Hepatic stellate cell (primary cell): ENCODE measurements at regions not wholly inside any gene's neighbourhood (a gene's known extent, or its start where the extent isn't known, plus 50 kb on each side); places are given as distances from the start of the nearest gene placed in this dataset.
"Not testable (repeated sequence)": the region's sequence is repeated elsewhere in the genome, so short reads cannot be mapped to it uniquely, and the experiment has no call there.

Source experiments
- DNase-seq: peaks from one replicate; pipeline ENCODE4 v3.0.0; 2011; ENCODE audit warnings: low spot score

DNA sequence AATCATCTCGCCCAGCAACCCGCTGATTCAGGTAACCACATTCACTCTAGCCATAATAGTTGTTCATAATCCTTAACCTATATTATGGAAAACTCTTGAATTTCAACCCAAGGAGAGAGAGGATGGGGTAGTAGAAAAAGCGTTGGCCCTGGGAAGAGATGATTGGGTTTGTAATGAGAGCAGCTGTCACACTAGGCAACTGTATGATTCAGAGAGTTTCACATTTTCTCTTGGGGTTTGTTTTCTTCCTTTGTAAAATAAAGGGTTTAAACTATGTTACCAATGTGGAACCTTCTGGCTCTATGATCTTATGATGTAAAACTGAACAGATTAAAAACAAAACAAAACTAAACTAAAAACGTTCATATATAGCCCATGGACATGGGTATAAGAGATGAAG lies 705.2 kb upstream of the IGFBP3 start:
- no peak for DNase-seq

- no peak for DNase-seq
Observed at GRCh38 chr7:46625032-46625431, 704.0 kb upstream of the IGFBP3 start.

- DNase-seq, result no peak
Observed at GRCh38 chr7:46622251-46622650, 701.2 kb upstream of the IGFBP3 start.

- DNase-seq, result no peak
Observed at GRCh38 chr7:46619723-46620310, 698.7 kb upstream of the IGFBP3 start.

DNA sequence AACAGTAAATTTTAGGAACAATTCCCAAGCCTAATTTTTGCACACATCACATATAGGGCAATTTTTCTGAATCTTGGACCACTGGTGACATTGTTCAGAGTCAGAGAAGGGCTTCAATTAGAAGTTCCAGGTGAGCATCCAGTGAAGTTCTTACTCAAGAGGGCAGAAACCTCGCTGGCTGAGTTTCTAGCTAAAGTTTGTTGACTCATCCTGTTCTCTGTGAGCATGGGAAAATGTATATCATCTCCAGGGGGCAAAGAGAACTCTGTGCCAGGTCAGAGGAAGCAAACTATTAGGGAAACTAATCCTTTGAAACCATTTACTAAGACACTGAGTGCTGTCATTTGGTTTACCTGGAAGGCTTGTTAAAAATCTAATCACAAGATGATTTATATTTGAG lies 695.6 kb upstream of the IGFBP3 start:
- no peak for DNase-seq

DNA sequence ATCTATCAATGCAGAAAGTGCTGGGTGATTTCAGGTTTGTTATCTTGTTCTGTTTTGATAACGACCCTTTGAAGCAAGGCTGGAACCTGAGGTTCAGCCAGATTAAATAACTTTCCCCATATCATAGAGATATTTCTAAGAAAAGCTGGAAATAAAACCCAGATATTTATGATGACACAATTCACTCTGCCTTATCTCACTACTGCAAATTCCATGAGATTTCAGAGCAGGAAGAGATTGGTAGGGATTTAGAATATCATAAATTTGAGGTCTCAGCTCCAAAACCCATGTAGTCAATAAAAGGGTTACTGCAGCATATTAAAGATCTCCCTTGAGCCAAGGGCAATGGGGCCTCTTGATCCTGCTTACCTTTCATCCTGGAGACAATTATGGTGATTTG lies 692.5 kb upstream of the IGFBP3 start:
- DNase-seq, result no peak

DNA sequence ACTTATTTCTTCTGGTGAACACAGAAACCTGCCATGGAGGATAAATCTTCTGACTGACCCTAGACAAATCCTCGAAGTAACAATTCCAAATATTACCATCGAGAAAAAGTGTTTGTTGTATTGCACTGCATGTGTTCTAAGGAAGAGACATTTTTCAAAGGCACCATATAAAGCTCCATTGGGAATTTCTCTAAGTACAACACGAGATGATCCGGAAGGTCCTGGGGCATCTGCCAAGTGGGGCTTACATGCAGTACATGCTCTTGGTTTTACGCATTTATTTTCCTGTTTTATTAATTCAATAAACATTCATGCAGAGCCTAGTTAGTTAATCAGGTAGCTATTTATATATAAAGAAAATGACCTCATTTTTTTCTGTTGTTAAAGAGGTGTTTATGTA lies 692.0 kb upstream of the IGFBP3 start:
- DNase-seq, result no peak

DNA sequence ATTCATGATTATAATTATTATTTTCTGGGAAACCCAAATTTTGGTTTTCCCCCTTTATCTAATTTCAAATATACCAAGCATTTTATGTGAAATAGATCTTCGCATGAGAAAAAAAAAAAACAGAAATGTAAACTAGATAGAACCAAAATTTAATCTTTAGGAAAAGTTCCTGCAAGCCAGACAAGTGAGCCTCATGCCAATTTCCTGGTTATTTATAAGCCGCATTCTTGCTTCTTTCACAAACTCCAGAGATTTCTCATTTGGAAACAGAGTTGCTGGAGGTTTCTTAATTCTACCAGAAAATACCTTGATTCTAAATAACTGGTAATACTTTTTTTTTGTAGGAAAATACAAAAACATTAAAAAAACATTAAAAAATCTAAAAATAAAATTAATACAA lies 690.4 kb upstream of the IGFBP3 start:
- DNase-seq, result no peak

DNA sequence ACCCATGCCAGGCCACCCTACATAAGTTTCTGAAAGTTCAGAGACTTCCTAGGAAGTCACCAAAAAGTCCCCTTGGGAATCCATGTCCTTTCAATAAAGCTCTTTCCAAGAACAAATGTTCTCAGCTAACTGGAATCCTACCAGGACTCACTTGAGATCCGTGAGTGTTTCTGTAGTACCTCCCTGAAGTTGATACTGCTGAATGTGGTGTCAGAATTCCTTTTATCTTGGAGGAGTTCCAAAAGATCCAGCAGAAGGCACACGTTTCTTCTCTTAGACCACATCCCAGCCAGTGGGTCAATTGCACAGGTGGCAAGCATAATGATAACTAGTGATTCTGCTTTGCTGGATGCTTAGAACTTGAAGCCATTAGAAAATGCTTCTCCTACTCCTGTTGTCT lies 689.7 kb upstream of the IGFBP3 start:
- DNase-seq, result no peak

- DNase-seq, result no peak
Observed at GRCh38 chr7:46607176-46607575, 686.1 kb upstream of the IGFBP3 start.

DNA sequence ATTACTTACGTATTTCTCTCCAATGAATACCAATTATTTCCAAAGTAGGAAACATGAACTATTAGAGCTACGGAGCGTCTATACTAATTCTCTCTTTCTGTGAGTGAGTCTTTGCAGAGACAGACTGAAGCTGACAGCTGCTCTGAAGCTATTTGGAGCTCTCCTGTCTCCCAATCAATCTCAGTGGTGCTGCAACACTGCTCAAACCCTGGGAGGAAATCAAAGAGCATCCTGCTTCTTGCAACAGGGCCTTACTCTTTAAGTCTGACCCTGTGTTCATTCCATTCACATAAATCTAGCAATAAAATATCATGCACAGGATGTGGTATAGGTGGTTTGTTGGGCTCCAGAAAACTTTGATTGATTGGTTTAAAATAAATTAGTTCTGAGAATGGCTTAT lies 685.7 kb upstream of the IGFBP3 start:
- no peak for DNase-seq

GRCh38 chr7:46604241-46604661 lies 683.2 kb upstream of the IGFBP3 start:
- DNase-seq, result no peak

DNA sequence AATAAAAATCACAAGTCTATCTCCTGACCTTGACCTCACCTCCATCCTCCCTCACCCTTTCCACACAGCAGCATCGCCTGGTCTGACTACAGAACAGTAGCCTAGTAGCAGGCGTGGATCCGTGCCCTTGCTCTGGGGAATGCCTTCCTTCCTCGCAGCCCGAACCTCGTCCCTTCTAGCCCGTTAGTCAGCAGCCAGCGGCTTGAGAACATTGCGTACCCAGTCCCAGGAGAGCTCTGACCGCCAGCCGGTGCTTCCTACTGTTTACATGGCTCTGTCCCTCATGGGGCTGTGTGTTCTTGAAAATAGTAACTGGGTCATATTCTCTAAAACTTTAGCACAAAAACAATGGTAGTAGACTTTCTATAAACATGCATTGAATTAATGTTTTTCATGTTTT lies 682.7 kb upstream of the IGFBP3 start:
- DNase-seq, result peak; percentile 62

DNA sequence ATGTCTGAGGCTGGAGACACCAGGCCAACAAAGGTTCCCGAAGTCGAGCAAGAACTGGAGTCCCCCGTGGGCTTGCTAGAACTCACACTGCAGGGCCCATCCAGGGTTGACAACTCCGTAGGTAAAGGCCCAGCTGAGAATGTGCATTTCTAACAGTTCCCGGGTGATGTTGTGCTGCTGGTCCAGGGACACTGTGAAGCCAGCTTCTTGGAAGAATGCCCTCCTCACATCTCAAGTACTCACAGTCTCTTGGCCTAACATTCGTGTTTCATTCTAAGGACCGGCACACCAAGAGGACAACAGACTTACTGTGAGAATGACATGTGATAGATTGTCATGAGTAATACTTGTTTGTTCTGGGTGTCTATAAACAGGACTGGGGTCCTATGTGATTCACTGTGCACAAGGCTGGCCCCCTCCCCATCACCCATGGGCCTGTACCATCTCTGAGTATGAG lies 682.3 kb upstream of the IGFBP3 start:
- no peak for DNase-seq

DNA sequence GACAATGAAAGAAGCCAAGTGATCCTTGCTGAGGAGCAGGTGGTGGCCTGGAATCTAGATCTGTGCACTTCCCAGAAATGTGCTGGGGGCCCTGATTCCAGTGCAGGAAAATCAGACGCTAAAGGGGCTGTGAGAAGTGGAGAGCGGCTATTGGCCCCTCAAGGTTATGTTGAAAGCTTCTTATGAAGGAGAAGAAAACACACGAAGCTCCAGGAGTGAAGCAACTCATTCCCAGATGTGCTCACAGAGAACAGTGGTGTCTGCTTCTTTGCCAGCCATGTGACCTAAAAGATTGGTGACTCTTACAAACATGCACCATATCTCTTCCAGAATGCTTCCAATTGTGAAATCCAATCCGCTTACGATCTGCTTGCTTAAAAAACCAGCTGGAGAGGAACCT lies 679.3 kb upstream of the IGFBP3 start:
- no peak for DNase-seq

GRCh38 chr7:46594831-46595230 lies 673.8 kb upstream of the IGFBP3 start:
- DNase-seq, result not testable (repeated sequence)

DNA sequence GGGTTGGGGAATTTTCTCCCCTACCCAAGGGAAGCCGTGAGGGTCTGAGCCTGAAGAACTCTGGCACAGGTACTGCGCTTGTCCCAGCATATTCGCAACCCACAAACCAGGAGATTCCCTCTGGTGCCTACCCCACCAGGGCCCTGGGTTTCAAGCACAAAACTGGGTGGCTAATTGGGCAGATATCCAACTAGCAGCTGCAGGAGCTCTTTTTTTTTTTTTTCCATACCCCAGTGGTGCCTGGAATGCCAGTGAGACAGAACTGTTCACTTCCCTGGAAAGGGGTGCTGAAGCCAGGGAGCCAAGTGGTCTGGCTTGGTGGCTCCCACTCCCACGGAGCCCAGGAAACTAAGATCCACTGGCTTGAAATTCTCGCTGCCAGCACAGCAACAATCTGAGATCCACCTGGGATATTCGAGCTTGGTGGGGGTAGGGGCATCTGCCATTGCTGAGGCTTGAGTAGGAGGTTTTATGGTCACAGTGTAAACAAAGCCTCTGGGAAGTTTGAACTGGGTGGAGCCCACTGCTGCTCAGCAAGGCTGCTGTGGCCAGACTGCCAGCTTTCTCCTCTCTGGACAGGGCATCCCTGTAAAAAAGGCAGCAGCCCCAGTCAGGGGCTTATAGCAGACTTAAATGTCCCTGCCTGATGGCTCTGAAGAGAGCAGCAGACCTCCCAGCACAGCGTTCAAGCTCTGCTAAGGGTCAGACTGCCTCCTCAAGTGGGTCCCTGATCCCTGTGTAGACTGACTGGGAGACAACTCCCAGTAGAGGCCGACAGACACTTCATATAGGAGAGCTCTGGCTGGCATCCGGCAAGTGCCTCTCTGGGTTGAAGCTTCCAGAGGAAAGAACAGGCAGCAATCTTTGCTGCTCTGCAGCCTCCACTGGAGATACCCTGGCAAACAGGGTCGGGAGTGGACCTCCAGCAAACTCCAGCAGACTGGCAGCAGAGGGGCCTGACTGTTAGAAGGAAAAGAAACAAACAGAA lies 670.1 kb upstream of the IGFBP3 start:
- not testable (repeated sequence) for DNase-seq

DNA sequence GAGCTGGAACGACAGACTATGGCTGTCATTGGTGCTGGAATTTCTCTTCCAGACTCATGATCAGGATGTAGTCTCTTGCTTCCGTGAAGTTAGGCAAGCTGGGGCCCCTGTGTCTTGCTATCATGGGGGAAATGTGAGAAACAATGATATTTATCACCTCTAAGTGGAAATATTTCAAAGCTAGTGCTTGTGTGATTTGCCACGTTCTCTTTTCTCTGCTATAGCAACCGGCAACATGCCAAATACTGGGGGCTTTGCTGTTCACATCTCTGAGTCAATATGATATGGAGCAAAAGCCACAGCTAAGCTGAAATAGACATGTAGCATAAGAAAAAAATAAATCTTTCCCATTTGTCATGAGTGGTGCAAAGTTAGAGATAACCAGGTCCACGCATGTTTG lies 668.2 kb upstream of the IGFBP3 start:
- DNase-seq, result no peak

- DNase-seq, result no peak
Observed at GRCh38 chr7:46586406-46586805, 665.3 kb upstream of the IGFBP3 start.

- no peak for DNase-seq
Observed at GRCh38 chr7:46583656-46584055, 662.6 kb upstream of the IGFBP3 start.

- DNase-seq, result no peak
Observed at GRCh38 chr7:46581268-46581667, 660.2 kb upstream of the IGFBP3 start.

DNA sequence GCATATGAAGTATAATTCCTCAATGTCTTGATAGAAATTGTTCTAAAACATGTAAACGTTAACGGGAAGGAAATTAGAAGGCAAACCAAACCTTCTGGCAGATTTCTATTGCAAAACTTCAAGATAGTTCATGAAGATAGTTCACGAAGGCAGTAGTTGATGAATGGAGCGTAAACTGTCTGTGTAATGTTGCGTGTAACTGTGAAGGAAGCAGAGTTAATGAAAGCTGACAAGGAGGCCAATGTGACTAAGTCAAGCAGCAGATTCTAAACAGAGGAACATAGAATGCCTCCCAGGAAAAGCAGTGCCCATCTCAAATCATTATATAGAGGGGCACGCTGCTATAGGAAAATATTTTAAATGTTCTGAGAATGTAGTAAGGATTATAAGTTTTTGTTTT lies 659.7 kb upstream of the IGFBP3 start:
- no peak for DNase-seq

- no peak for DNase-seq
Observed at GRCh38 chr7:46577394-46577793, 656.3 kb upstream of the IGFBP3 start.

DNA sequence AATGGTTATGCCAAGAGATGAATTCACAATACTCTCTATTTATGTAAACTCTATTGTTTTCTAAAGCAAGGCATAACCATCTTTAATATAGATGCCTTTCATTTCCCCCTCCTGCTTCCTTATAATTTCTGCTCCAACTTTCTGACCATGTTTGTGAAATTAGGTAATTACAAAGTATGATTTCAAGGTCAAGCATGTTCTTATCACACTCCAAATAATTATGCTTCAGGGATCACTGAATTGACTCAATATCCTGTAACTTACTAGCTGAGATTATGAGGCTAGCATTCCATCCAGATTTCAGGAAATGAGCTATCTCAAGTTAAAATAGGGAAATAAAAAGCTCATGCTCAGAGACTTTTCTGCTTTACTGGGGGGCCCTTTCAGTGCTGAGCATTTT lies 655.9 kb upstream of the IGFBP3 start:
- no peak for DNase-seq
